ENCODE measurements at regions not wholly inside any gene's neighbourhood (a gene's known extent, or its start where the extent isn't known, plus 50 kb on each side); places are given as distances from the start of the nearest gene placed in this dataset.

- H3K27me3 ChIP-seq (ENCODE audit: insufficient read depth, low read depth, low read length): no peaks in the 10 kb centered on the region
- no peak overlapping the region for H3K9ac ChIP-seq (ENCODE audit: low read length)
- no peaks in the 10 kb centered on the region for H4K20me1 ChIP-seq (ENCODE audit: insufficient read depth)
- H3F3A ChIP-seq (ENCODE audit: insufficient read depth, low read length, poor library complexity, severe bottlenecking): no peaks in the 10 kb centered on the region
- H3K4me3 ChIP-seq (ENCODE audit: low read length): no peak overlapping the region
- no peaks in the 10 kb centered on the region for H3K9me2 ChIP-seq (ENCODE audit: insufficient read depth, low read length)
- no peak overlapping the region for H2AFZ ChIP-seq (ENCODE audit: low read depth, low read length)
- H3K4me2 ChIP-seq (ENCODE audit: low read length): no peak overlapping the region
- no peaks in the 10 kb centered on the region for H3K36me3 ChIP-seq (ENCODE audit: insufficient read depth, low read length)
- no peaks in the 10 kb centered on the region for H3K9me3 ChIP-seq (ENCODE audit: low read length)
- H3K27ac ChIP-seq (ENCODE audit: low read length): no peak overlapping the region
- TF ChIP-seq SMC3 (conservative IDR thresholded peaks at IDR 0.05; ENCODE audit: poor library complexity): no peak
- no peaks in the 10 kb centered on the region for H3K79me2 ChIP-seq (replicated peaks; ENCODE audit: insufficient read depth, low read length)
These were observed 129.8 kb upstream of the CPNE4 start for GRCh38 chr3:132164469-132165092.

DNA sequence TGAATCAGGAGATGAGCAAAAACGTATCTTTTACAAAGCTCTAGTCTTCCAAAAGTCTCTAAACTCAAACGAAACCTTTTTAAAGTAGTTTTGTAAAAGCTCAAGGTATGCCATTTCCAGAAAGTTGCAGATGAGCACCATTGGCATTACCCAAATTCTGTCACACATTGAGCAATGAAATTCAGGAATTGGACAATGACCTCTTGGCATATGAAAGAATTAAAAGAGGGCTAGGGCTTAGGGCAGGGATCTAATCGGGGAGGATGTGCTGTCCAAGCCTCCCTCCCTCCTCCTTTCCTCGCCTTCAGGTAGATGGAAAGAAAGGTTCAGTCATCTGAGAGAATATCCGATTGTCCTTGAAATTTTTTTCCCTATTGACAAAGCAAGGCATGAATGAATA, 133.1 kb upstream of the CPNE4 start:
- no peak for TF ChIP-seq CTCF (IDR thresholded peaks at IDR 0.05; ENCODE audit: poor library complexity, severe bottlenecking)
- no peak for TF ChIP-seq EZH2 (IDR thresholded peaks at IDR 0.05; ENCODE audit: borderline replicate concordance, insufficient read depth, low read length, poor library complexity, severe bottlenecking)
- TF ChIP-seq POLR2AphosphoS5 (IDR thresholded peaks at IDR 0.05): no peak
- no peak for TF ChIP-seq TAF1 (IDR thresholded peaks at IDR 0.05; ENCODE audit: low read depth)
- no peak for TF ChIP-seq EP300 (conservative IDR thresholded peaks at IDR 0.05; ENCODE audit: poor library complexity, severe bottlenecking)
- TF ChIP-seq RAD21 (conservative IDR thresholded peaks at IDR 0.05): no peak
- Histone ChIP-seq H3K9me3 (ENCODE audit: low read length) (no peaks in the 10 kb centered on the region), H4K20me1 (ENCODE audit: insufficient read depth) (no peaks in the 10 kb centered on the region), H3K27ac (ENCODE audit: low read length) (no peak overlapping the region), H3K4me2 (ENCODE audit: low read length) (no peak overlapping the region), H2AFZ (ENCODE audit: low read depth, low read length) (no peak overlapping the region), H3K27me3 (ENCODE audit: insufficient read depth, low read depth, low read length) (no peaks in the 10 kb centered on the region), H3F3A (ENCODE audit: insufficient read depth, low read length, poor library complexity, severe bottlenecking) (no peaks in the 10 kb centered on the region), H3K79me2 (replicated peaks; ENCODE audit: insufficient read depth, low read length) (no peaks in the 10 kb centered on the region), H3K9ac (ENCODE audit: low read length) (no peak overlapping the region), H3K36me3 (ENCODE audit: insufficient read depth, low read length) (no peaks in the 10 kb centered on the region), H3K9me2 (ENCODE audit: insufficient read depth, low read length) (no peaks in the 10 kb centered on the region), H3K4me3 (ENCODE audit: low read length) (no peak overlapping the region)

- Histone ChIP-seq H3K36me3 (ENCODE audit: insufficient read depth, low read length) (no peaks in the 10 kb centered on the region), H3K27ac (ENCODE audit: low read length) (no peak overlapping the region), H4K20me1 (ENCODE audit: insufficient read depth) (no peaks in the 10 kb centered on the region), H3K9me2 (ENCODE audit: insufficient read depth, low read length) (no peaks in the 10 kb centered on the region), H3K4me3 (ENCODE audit: low read length) (no peak overlapping the region), H3K9me3 (ENCODE audit: low read length) (no peaks in the 10 kb centered on the region), H3F3A (ENCODE audit: insufficient read depth, low read length, poor library complexity, severe bottlenecking) (no peaks in the 10 kb centered on the region), H3K4me2 (ENCODE audit: low read length) (no peak overlapping the region), H3K79me2 (replicated peaks; ENCODE audit: insufficient read depth, low read length) (no peaks in the 10 kb centered on the region), H3K27me3 (ENCODE audit: insufficient read depth, low read depth, low read length) (no peaks in the 10 kb centered on the region), H2AFZ (ENCODE audit: low read depth, low read length) (no peak overlapping the region), H3K9ac (ENCODE audit: low read length) (no peak overlapping the region)
- TF ChIP-seq TAF1 (IDR thresholded peaks at IDR 0.05; ENCODE audit: low read depth): no peak
These were observed 139.7 kb upstream of the CPNE4 start for GRCh38 chr3:132174500-132174899.

- no peak overlapping the region for H3K9ac ChIP-seq (ENCODE audit: low read length)
- H3F3A ChIP-seq (ENCODE audit: insufficient read depth, low read length, poor library complexity, severe bottlenecking): no peaks in the 10 kb centered on the region
- H3K9me3 ChIP-seq (ENCODE audit: low read length): no peaks in the 10 kb centered on the region
- H3K4me2 ChIP-seq (ENCODE audit: low read length): no peak overlapping the region
- TF ChIP-seq SMC3 (conservative IDR thresholded peaks at IDR 0.05; ENCODE audit: poor library complexity): peak; percentile 87
- peak; percentile 86 for TF ChIP-seq RAD21 (conservative IDR thresholded peaks at IDR 0.05)
- TF ChIP-seq TAF1 (IDR thresholded peaks at IDR 0.05; ENCODE audit: low read depth): no peak
- no peak for TF ChIP-seq EZH2 (IDR thresholded peaks at IDR 0.05; ENCODE audit: borderline replicate concordance, insufficient read depth, low read length, poor library complexity, severe bottlenecking)
- TF ChIP-seq CTCF (IDR thresholded peaks at IDR 0.05; ENCODE audit: poor library complexity, severe bottlenecking): peak; percentile 83
- no peak for TF ChIP-seq MXI1 (conservative IDR thresholded peaks at IDR 0.05; ENCODE audit: poor library complexity, severe bottlenecking)
- no peaks in the 10 kb centered on the region for H3K9me2 ChIP-seq (ENCODE audit: insufficient read depth, low read length)
- H3K27ac ChIP-seq (ENCODE audit: low read length): no peak overlapping the region
- H2AFZ ChIP-seq (ENCODE audit: low read depth, low read length): no peak overlapping the region
- H4K20me1 ChIP-seq (ENCODE audit: insufficient read depth): no peaks in the 10 kb centered on the region
- H3K4me3 ChIP-seq (ENCODE audit: low read length): no peak overlapping the region
- H3K36me3 ChIP-seq (ENCODE audit: insufficient read depth, low read length): no peaks in the 10 kb centered on the region
- no peaks in the 10 kb centered on the region for H3K79me2 ChIP-seq (replicated peaks; ENCODE audit: insufficient read depth, low read length)
- no peaks in the 10 kb centered on the region for H3K27me3 ChIP-seq (ENCODE audit: insufficient read depth, low read depth, low read length)
These were observed 136.8 kb upstream of the ACP3 start for GRCh38 chr3:132180337-132180791.

All from neural cell (in vitro differentiated cells).